ENCODE measurements at regions not wholly inside any gene's neighbourhood (a gene's known extent, or its start where the extent isn't known, plus 50 kb on each side); places are given as distances from the start of the nearest gene placed in this dataset.

DNA sequence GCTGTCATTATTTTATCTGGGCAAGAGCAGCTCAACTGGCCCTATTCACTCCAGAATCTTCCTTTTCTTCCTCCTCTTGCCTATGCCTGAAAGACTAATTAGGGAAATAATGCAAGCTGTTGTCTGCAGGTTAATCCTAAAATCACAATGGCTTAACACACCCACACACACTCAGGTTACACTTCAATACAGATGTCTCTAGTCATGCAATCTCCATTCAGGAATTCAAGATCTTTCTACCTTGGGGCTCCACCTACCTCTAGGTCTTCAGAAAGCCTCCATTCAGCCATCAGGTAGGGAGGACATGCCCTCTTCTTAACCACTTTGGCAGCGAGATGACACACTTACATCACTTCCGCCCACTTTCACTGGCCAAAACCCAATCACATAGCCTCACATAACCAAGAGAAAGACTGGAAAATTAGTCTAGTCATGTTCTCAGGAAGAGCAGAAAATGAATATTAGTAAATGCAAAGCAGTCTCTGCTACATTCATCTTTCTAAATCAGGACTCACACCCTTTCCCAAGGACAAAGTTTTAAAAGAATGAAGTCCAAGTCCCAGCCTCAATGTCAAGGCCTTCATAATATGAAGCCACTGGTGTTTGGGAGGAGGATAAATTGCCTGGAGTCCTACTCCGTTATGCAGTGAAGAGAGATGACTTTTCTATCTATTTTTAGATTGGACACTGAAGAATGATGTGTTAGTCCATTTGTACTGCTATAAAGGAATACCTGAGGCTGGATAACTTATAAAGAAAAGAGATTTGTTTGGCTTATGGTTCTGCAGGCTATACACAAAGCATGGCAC lies 428.1 kb downstream of the EFNA5 start:
- Histone ChIP-seq H3K27me3 (ENCODE audit: insufficient read depth, low read length) (no peaks in the 10 kb centered on the region), H3K79me2 (ENCODE audit: control insufficient read depth, insufficient read depth, low read length, unreplicated experiment) (no peaks in the 10 kb centered on the region), H3K4me1 (ENCODE audit: control insufficient read depth, insufficient read depth, low read length, unreplicated experiment) (no peaks in the 10 kb centered on the region), H3K27ac (ENCODE audit: low read depth, low read length) (no peak overlapping the region), H3K4me3 (ENCODE audit: low read depth, low read length) (no peak overlapping the region), H2AFZ (ENCODE audit: low read length, unreplicated experiment) (no peak overlapping the region), H3K36me3 (ENCODE audit: insufficient read depth, low read length) (no peaks in the 10 kb centered on the region)

DNA sequence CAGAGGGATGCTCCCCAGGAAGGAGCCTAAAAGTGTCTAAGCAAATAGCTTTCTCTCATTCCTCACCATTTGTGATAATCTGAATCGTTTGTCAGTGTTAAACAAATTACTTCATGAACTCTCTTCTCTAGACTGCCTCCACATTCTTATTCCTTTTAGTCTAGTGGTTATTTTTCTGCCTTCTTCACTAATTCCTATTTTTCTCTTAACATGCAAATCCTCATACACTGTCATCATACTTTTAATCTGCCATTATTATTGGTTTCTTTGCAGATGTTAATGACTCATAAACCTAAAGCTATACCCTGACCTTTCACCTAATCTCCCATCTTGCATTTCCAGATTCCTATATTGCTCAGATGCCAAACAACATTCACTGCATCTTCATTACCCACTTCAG lies 428.9 kb downstream of the EFNA5 start:
- no peak overlapping the region for H2AFZ ChIP-seq (ENCODE audit: low read length, unreplicated experiment)
- H3K4me3 ChIP-seq (ENCODE audit: low read depth, low read length) = no peak overlapping the region
- H3K27me3 ChIP-seq (ENCODE audit: insufficient read depth, low read length) = no peaks in the 10 kb centered on the region
- H3K36me3 ChIP-seq (ENCODE audit: insufficient read depth, low read length) = no peaks in the 10 kb centered on the region
- no peaks in the 10 kb centered on the region for H3K4me1 ChIP-seq (ENCODE audit: control insufficient read depth, insufficient read depth, low read length, unreplicated experiment)
- no peak overlapping the region for H3K27ac ChIP-seq (ENCODE audit: low read depth, low read length)
- H3K79me2 ChIP-seq (ENCODE audit: control insufficient read depth, insufficient read depth, low read length, unreplicated experiment) = no peaks in the 10 kb centered on the region

DNA sequence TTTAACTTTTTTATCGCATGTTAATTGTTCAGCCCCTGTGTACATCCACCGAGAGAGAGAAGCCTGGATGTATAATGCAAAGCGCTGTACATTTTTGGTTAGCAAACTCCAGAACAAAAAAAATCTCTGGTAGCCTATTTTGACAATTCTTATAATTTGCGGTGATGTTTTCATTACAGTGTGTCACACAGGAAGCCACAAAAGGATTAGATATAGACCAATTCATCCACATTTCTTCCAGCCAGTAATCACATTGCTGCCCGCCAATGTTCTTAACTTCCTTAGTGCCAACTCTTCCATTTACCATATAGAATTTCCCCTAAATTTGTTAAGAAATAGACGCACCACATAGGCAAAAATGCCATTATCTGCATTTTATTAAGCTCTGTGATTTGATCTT lies 435.6 kb downstream of the EFNA5 start:
- no peaks in the 10 kb centered on the region for H3K27me3 ChIP-seq (ENCODE audit: insufficient read depth, low read length)
- H3K79me2 ChIP-seq (ENCODE audit: control insufficient read depth, insufficient read depth, low read length, unreplicated experiment) = no peaks in the 10 kb centered on the region
- no peak overlapping the region for H3K4me3 ChIP-seq (ENCODE audit: low read depth, low read length)
- no peak overlapping the region for H3K27ac ChIP-seq (ENCODE audit: low read depth, low read length)
- H3K4me1 ChIP-seq (ENCODE audit: control insufficient read depth, insufficient read depth, low read length, unreplicated experiment) = no peaks in the 10 kb centered on the region
- no peaks in the 10 kb centered on the region for H3K36me3 ChIP-seq (ENCODE audit: insufficient read depth, low read length)
- no peak overlapping the region for H2AFZ ChIP-seq (ENCODE audit: low read length, unreplicated experiment)

DNA sequence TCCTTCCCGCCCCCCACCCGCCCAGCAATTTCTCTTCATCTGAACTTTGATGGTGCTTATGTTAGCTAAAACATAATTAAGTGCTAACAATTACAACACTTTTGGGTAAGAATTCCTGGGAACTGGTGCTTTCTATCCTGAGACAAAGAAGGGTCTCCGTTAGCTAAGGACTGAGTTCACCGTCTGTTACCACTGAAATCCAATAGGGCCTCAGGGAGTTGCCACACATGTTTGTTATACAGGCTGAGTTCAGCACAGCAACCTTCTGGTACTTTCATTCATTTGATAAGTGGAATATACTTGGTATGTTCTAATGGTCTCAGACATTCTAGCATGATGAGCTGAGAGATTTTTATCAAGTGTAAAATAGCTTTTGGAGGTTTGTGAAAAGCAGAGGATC lies 437.9 kb downstream of the EFNA5 start:
- Histone ChIP-seq H3K36me3 (ENCODE audit: insufficient read depth, low read length) (no peaks in the 10 kb centered on the region), H3K79me2 (ENCODE audit: control insufficient read depth, insufficient read depth, low read length, unreplicated experiment) (no peaks in the 10 kb centered on the region), H3K27ac (ENCODE audit: low read depth, low read length) (no peak overlapping the region), H2AFZ (ENCODE audit: low read length, unreplicated experiment) (no peak overlapping the region), H3K4me1 (ENCODE audit: control insufficient read depth, insufficient read depth, low read length, unreplicated experiment) (no peaks in the 10 kb centered on the region), H3K4me3 (ENCODE audit: low read depth, low read length) (no peak overlapping the region), H3K27me3 (ENCODE audit: insufficient read depth, low read length) (no peaks in the 10 kb centered on the region)

DNA sequence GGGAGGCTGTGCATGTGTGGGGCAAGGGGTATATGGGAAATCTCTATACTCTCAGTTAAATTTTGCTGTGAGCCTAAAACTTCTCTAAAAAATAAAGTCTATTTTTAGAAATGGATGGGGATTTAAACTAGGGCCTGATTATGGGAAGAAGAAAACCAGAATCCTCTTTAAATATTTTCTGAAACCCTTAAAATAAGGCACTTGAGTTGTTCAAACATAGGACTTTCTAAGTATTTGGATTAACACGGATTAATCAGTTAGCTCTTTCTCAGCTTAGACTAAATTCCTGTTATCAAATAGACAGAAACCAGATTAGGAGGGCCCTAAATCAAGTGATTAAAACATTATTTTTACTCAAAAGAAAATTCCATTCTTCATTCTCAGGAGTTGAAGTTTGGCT lies 438.4 kb downstream of the EFNA5 start:
- Histone ChIP-seq H2AFZ (ENCODE audit: low read length, unreplicated experiment) (no peak overlapping the region), H3K79me2 (ENCODE audit: control insufficient read depth, insufficient read depth, low read length, unreplicated experiment) (no peaks in the 10 kb centered on the region), H3K4me1 (ENCODE audit: control insufficient read depth, insufficient read depth, low read length, unreplicated experiment) (no peaks in the 10 kb centered on the region), H3K36me3 (ENCODE audit: insufficient read depth, low read length) (no peaks in the 10 kb centered on the region), H3K4me3 (ENCODE audit: low read depth, low read length) (no peak overlapping the region), H3K27ac (ENCODE audit: low read depth, low read length) (no peak overlapping the region), H3K27me3 (ENCODE audit: insufficient read depth, low read length) (no peaks in the 10 kb centered on the region)

DNA sequence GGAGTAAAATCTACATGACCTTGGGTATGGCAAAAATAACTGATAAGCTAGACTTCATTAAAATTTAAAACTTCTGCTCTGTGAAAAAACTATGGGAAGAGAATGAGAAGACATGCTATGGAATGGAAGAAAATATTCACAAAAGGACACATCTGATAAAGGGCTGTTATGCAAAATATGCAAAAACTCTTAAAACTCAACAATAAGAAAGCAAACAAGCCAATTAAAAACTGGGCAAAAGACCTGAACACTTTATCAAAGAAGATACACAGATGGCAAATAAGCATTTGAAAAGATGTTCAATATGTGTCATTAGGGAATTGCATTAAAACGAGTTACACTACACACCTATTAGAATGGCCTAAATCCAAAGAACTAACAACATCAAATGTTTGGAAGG lies 439.5 kb downstream of the EFNA5 start:
- Histone ChIP-seq H3K27ac (ENCODE audit: low read depth, low read length) (no peak overlapping the region), H3K4me1 (ENCODE audit: control insufficient read depth, insufficient read depth, low read length, unreplicated experiment) (no peaks in the 10 kb centered on the region), H3K4me3 (ENCODE audit: low read depth, low read length) (no peak overlapping the region), H3K27me3 (ENCODE audit: insufficient read depth, low read length) (no peaks in the 10 kb centered on the region), H3K79me2 (ENCODE audit: control insufficient read depth, insufficient read depth, low read length, unreplicated experiment) (no peaks in the 10 kb centered on the region), H2AFZ (ENCODE audit: low read length, unreplicated experiment) (no peak overlapping the region), H3K36me3 (ENCODE audit: insufficient read depth, low read length) (no peaks in the 10 kb centered on the region)

DNA sequence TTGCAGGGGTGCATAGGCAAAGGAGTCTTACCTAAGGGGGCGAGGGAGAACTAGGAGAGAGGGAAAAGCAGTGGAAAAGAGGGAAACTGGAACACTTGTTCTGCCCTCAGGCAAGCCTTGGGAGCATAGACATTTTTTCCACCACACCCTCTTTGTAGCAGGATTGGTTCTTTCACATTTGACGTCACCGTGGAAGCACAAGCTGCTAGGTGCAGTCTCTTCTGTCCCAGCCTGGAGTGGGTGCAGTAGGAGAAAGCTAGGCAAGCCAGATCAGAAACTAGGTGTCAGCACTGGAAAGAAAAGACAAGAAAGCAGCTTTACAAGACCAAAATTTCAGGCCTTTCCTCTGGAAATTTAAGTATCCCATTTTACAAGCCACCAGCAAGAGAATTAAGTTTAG lies 440.4 kb downstream of the EFNA5 start:
- Histone ChIP-seq H3K27me3 (ENCODE audit: insufficient read depth, low read length) (no peaks in the 10 kb centered on the region), H2AFZ (ENCODE audit: low read length, unreplicated experiment) (no peak overlapping the region), H3K4me3 (ENCODE audit: low read depth, low read length) (no peak overlapping the region), H3K36me3 (ENCODE audit: insufficient read depth, low read length) (no peaks in the 10 kb centered on the region), H3K4me1 (ENCODE audit: control insufficient read depth, insufficient read depth, low read length, unreplicated experiment) (no peaks in the 10 kb centered on the region), H3K27ac (ENCODE audit: low read depth, low read length) (no peak overlapping the region), H3K79me2 (ENCODE audit: control insufficient read depth, insufficient read depth, low read length, unreplicated experiment) (no peaks in the 10 kb centered on the region)

DNA sequence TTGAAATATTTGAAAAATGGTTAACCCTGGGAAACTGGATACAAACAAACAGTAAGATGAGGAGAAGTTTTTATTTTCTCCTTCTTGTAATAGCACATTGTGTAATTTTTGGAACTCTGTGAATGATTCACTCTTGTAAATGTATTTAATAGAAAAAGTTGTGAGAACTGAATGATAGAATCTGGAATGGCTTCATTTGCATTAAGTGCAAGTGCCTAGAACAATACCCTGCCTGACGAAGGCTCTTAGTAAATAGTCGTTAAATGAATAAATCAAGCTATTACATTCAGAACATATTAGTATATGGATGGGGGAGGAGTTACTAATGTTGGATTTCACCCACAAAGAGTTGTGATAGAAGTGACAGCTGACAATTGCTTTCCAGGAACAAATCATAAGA lies 442.5 kb downstream of the EFNA5 start:
- Histone ChIP-seq H3K27me3 (ENCODE audit: insufficient read depth, low read length) (no peaks in the 10 kb centered on the region), H3K36me3 (ENCODE audit: insufficient read depth, low read length) (no peaks in the 10 kb centered on the region), H3K4me3 (ENCODE audit: low read depth, low read length) (no peak overlapping the region), H3K4me1 (ENCODE audit: control insufficient read depth, insufficient read depth, low read length, unreplicated experiment) (no peaks in the 10 kb centered on the region), H3K79me2 (ENCODE audit: control insufficient read depth, insufficient read depth, low read length, unreplicated experiment) (no peaks in the 10 kb centered on the region), H2AFZ (ENCODE audit: low read length, unreplicated experiment) (no peak overlapping the region), H3K27ac (ENCODE audit: low read depth, low read length) (no peak overlapping the region)

DNA sequence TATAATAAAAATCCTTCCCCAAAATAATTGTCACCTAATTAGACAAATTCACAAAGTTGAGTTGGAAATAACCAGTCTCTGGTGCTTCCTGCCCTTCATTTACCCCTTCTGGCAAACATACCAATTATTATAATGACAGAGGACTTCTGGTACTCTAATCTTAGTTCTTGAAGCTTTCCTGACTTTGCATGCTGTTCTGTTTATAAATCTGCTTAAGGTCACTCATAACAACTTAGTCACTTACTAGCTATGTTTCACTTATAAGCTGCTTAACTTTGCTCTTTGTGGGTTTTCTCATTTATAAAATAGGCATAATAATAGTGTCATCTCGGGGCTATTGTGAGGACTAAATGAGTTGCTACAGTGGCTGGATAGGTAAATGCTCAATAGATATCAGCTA lies 446.5 kb downstream of the EFNA5 start:
- no peaks in the 10 kb centered on the region for H3K79me2 ChIP-seq (ENCODE audit: control insufficient read depth, insufficient read depth, low read length, unreplicated experiment)
- H3K4me1 ChIP-seq (ENCODE audit: control insufficient read depth, insufficient read depth, low read length, unreplicated experiment) = peaks cover 2% of the 10 kb centered on the region
- no peak overlapping the region for H3K27ac ChIP-seq (ENCODE audit: low read depth, low read length)
- no peaks in the 10 kb centered on the region for H3K36me3 ChIP-seq (ENCODE audit: insufficient read depth, low read length)
- no peak overlapping the region for H2AFZ ChIP-seq (ENCODE audit: low read length, unreplicated experiment)
- H3K4me3 ChIP-seq (ENCODE audit: low read depth, low read length) = no peak overlapping the region
- H3K27me3 ChIP-seq (ENCODE audit: insufficient read depth, low read length) = no peaks in the 10 kb centered on the region

DNA sequence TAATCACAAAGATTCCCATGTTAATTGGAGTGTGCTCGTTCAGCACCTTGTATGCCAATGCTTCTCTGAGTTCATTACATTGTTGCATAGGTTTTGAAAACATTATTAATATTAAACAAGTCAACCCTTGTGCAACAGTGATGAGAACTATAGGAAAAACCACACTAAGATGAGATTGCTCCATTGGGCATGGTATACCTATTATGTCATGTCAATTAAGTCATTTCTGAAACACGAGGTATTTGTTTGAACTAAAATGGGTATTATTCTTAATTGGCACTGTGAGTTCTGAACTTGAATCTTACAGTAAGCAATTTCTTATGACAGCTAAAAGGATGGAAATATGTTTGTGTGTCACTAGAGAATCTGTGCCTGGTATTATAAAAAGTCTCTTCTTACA lies 447.7 kb downstream of the EFNA5 start:
- peaks cover 13% of the 10 kb centered on the region for H3K4me1 ChIP-seq (ENCODE audit: control insufficient read depth, insufficient read depth, low read length, unreplicated experiment)
- no peak overlapping the region for H3K27ac ChIP-seq (ENCODE audit: low read depth, low read length)
- no peak overlapping the region for H3K4me3 ChIP-seq (ENCODE audit: low read depth, low read length)
- no peak overlapping the region for H2AFZ ChIP-seq (ENCODE audit: low read length, unreplicated experiment)
- no peaks in the 10 kb centered on the region for H3K79me2 ChIP-seq (ENCODE audit: control insufficient read depth, insufficient read depth, low read length, unreplicated experiment)
- H3K27me3 ChIP-seq (ENCODE audit: insufficient read depth, low read length) = no peaks in the 10 kb centered on the region
- H3K36me3 ChIP-seq (ENCODE audit: insufficient read depth, low read length) = no peaks in the 10 kb centered on the region

DNA sequence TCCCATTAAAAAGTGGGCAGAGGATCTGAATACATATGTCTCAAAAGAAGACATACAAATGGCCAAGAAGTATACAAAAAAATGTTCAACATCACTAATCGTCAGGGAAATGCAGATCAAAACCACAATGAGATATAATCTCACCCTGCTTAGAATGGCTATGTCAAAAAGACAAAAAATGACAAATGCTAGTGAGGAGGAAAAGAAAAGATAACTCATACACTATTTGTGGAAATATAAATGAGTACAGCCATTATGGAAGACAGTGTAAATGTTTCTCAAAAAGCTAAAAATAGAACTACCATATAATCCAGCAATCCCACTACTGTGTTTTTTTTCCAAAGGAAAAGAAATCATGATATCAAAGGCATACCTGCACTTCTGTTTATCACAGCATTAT lies 450.7 kb downstream of the EFNA5 start:
- Histone ChIP-seq H3K27ac (ENCODE audit: low read depth, low read length) (no peak overlapping the region), H3K4me3 (ENCODE audit: low read depth, low read length) (no peak overlapping the region), H2AFZ (ENCODE audit: low read length, unreplicated experiment) (no peak overlapping the region), H3K4me1 (ENCODE audit: control insufficient read depth, insufficient read depth, low read length, unreplicated experiment) (peaks cover 26% of the 10 kb centered on the region), H3K36me3 (ENCODE audit: insufficient read depth, low read length) (no peaks in the 10 kb centered on the region), H3K27me3 (ENCODE audit: insufficient read depth, low read length) (no peaks in the 10 kb centered on the region), H3K79me2 (ENCODE audit: control insufficient read depth, insufficient read depth, low read length, unreplicated experiment) (no peaks in the 10 kb centered on the region)

All from ACC112 (cell line).